ENCODE measurements at regions not wholly inside any gene's neighbourhood (a gene's known extent, or its start where the extent isn't known, plus 50 kb on each side); places are given as distances from the start of the nearest gene placed in this dataset.

DNA sequence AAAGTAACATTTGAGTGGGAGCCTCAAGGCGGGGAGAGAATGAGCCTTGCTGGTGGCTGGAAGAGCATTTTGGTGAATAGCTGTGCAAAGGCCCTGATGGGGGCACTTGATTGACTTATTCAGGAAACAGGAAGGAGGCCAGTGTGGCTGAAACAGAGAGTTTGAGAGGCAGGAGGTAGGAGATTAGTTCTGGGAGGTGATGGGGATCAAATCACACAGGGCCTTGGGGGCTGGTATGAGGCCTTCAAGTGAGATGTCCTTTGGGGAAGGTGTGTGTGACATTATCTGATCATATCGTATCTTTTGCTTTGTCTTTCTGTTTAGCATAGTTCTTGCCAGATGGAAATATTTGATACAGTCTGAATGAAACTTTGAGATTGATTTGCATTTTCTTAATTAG lies 172.3 kb downstream of the TENT4A start:
- intact Hi-C loops (cut with micrococcal nuclease): no loop called here
- no peaks in the 10 kb centered on the region for H3K27me3 Mint-ChIP-seq
- H3K4me3 Mint-ChIP-seq: no peak overlapping the region
- H3K4me1 Mint-ChIP-seq: no peaks in the 10 kb centered on the region
- H3K9me3 Mint-ChIP-seq: peaks cover 26% of the 10 kb centered on the region
- H3K36me3 Mint-ChIP-seq (ENCODE audit: low read depth): no peaks in the 10 kb centered on the region
- no peak overlapping the region for H3K27ac Mint-ChIP-seq
- no peak for TF ChIP-seq CTCF (IDR thresholded peaks at IDR 0.05)
- DNase-seq (no peak), ATAC-seq (ENCODE audit: low read depth) (no peak)
- ChIA-PET POLR2A (no interaction called here), CTCF (no interaction called here)

GRCh38 chr5:6886866-6887265 lies 173.6 kb downstream of the TENT4A start:
- ChIA-PET CTCF (no interaction called here), POLR2A (no interaction called here)
- DNase-seq: no peak
- no peak for ATAC-seq (ENCODE audit: low read depth)
- no peaks in the 10 kb centered on the region for H3K27me3 Mint-ChIP-seq
- H3K4me1 Mint-ChIP-seq: no peaks in the 10 kb centered on the region
- no peak for TF ChIP-seq CTCF (IDR thresholded peaks at IDR 0.05)
- intact Hi-C loops (cut with micrococcal nuclease): no loop called here
- no peak overlapping the region for H3K4me3 Mint-ChIP-seq
- H3K9me3 Mint-ChIP-seq: peaks cover 26% of the 10 kb centered on the region
- H3K36me3 Mint-ChIP-seq (ENCODE audit: low read depth): no peaks in the 10 kb centered on the region
- H3K27ac Mint-ChIP-seq: no peak overlapping the region

DNA sequence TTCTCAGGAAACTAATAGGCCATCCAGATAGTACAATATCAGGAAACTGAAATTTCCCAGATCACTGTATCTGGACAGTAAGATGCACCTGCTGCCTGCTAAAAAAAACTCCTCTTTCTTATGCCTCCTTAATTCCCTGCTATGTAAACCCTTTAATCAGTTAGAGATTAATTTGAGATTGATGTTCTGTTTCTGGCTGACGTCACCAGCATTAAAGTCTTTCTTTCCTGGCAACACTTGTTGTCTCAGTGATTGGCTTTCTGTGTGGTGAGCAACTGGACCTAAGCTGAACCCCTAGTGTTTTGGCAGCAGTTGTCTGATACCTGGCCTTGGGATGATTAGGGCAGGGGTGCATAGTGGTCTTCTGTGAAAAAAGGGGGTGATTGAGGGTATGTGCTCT lies 175.8 kb downstream of the TENT4A start:
- ATAC-seq (ENCODE audit: low read depth) (no peak), DNase-seq (no peak)
- no peaks in the 10 kb centered on the region for H3K4me1 Mint-ChIP-seq
- TF ChIP-seq CTCF (IDR thresholded peaks at IDR 0.05): no peak
- peaks cover 26% of the 10 kb centered on the region for H3K9me3 Mint-ChIP-seq
- H3K4me3 Mint-ChIP-seq: no peak overlapping the region
- no peaks in the 10 kb centered on the region for H3K27me3 Mint-ChIP-seq
- POLR2A ChIA-PET: no interaction called here
- no peak overlapping the region for H3K27ac Mint-ChIP-seq
- H3K36me3 Mint-ChIP-seq (ENCODE audit: low read depth): no peaks in the 10 kb centered on the region
- CTCF ChIA-PET: no interaction called here
- intact Hi-C loops (cut with micrococcal nuclease): no loop called here

DNA sequence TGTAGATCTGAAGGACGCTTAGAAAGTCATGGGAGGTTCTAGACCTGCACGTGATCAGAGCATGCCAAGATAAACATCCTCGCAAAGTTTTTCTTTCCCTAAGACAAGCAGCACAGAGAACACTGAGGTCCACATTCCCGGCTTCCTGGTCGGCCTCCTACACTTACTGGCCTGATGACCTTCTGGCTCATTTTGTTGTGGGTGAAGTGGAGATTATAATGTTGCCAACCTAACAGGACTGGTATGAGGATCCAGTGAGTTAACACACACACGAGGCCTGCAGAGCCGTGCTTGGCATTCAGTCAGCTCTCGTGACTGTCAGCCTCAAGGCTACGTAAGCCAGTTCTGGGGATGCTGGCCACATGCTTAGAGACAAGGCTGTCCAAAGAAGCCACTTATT lies 186.0 kb downstream of the TENT4A start:
- Mint-ChIP-seq H3K4me3 (no peak overlapping the region), H3K9me3 (peaks cover 8% of the 10 kb centered on the region), H3K27me3 (no peaks in the 10 kb centered on the region), H3K27ac (no peak overlapping the region), H3K4me1 (no peaks in the 10 kb centered on the region), H3K36me3 (ENCODE audit: low read depth) (no peaks in the 10 kb centered on the region)
- ChIA-PET CTCF (no interaction called here), POLR2A (no interaction called here)
- DNase-seq: no peak
- intact Hi-C loops (cut with micrococcal nuclease): no loop called here
- ATAC-seq (ENCODE audit: low read depth): no peak
- no peak for TF ChIP-seq CTCF (IDR thresholded peaks at IDR 0.05)

- no peak for TF ChIP-seq CTCF (IDR thresholded peaks at IDR 0.05)
- intact Hi-C loops (cut with micrococcal nuclease): no loop called here
- Mint-ChIP-seq H3K27ac (no peak overlapping the region), H3K36me3 (ENCODE audit: low read depth) (no peaks in the 10 kb centered on the region), H3K27me3 (no peaks in the 10 kb centered on the region), H3K4me3 (no peak overlapping the region), H3K9me3 (peaks cover 8% of the 10 kb centered on the region), H3K4me1 (no peaks in the 10 kb centered on the region)
- no peak for DNase-seq
- ChIA-PET CTCF (no interaction called here), POLR2A (no interaction called here)
- ATAC-seq (ENCODE audit: low read depth): no peak
Measured at GRCh38 chr5:6900247-6901227, 187.3 kb downstream of the TENT4A start.
